Limb (tissue), 2 donors: ENCODE measurements at regions not wholly inside any gene's neighbourhood (a gene's known extent, or its start where the extent isn't known, plus 50 kb on each side); places are given as distances from the start of the nearest gene placed in this dataset.

Source experiments
- DNase-seq, 2 donors: peaks; one replicate each; pipeline ENCODE4 v3.0.0-alpha.2; 2016; ENCODE audit errors: extremely low spot score in 2 of 2

DNA sequence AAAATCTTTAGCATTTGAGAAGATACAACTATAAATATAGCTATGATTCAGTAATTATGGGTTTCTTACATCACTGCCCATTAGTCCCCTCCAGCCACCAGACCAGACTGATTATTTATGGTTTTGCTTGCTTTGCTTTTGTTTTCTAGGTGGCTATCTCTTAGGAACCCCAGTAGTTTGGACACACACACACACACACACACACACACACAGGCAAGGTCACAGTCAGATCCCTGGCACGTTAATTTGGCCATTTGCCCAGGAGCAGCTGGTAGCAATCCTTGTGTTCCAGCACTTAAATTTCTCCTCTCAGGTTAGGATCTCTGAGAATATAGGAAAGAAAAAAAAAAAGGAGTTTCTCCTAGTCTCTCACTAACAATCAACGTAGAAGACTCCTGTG is 90.2 kb upstream of the RESF1 start:
- DNase-seq: peak in 1 of 2 donors; percentile 35

DNA sequence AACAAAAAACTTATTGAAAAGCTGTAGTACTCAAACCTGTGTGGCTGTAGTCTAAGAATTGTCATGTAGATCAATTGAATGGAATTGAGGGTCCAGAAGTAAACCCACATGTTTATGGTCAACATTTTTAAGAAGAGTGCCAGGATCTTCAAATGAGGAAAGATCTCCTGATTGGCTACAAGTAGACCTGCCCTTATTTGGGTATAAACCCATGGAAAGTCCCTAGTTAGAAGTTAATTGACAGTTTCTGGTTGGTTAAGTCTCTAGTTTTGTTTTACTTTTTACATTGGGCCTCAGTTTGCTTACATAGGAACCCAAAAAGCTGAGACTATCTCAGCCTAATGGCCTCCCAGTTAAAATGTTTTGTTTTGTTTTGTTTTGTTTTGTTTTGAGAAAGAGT is 91.9 kb upstream of the RESF1 start:
- DNase-seq: no peak

DNA sequence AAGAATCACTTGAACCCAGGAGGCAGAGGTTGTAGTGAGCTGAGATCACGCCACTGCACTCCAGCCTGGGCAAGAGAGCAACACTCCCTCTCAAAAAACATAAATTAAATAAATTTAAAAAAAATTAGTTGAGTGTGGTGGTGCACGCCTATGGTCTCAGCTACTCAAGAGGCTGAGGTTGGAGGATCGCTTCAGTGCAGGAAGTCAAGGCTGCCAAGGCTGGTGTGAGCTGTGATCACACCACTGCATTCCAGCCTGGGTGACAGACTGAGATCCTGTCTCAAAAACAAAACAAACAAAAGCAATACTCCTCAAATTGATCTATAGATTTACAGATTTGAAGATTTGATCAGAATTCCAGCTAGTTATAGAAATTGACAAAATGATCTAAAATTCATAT is 92.7 kb upstream of the RESF1 start:
- DNase-seq: no peak

DNA sequence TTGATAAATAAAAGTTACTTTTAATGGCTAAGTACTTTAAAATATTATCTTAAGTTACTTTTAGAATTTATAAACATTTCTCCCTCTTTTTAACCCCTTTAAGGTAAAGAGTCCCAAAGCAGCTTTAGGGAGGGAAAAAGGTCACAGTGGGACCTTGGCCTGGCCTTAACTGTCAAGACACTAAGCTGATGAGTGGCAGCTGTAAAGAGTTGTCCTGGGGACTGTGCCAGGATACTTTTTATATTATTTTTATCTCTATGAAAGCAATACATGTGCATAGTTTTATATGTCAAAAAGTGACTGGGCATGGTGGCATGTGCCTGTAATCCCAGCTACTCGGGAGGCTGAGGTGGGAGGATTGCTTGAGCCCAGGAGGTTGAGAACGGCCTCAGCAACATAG is 94.2 kb upstream of the RESF1 start:
- no peak for DNase-seq

DNA sequence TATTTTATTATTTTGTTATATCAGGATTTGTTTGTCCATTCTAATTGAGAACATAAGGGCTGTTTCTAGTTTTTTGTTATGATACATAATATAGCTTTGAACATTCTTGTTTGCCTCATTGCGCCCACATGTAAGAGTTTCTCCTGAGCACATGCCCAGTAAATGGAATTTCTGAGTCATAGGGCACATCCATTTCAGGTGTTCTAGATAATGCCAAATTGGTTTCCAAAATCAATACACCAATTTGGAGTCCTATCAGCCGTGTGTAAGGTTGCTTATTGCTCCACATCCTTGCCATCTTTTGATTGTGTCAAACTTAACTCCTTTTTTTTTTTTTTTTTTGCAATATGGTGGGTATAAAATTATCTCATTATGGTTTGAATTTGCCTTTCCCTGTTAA is 97.9 kb upstream of the RESF1 start:
- no peak for DNase-seq

DNA sequence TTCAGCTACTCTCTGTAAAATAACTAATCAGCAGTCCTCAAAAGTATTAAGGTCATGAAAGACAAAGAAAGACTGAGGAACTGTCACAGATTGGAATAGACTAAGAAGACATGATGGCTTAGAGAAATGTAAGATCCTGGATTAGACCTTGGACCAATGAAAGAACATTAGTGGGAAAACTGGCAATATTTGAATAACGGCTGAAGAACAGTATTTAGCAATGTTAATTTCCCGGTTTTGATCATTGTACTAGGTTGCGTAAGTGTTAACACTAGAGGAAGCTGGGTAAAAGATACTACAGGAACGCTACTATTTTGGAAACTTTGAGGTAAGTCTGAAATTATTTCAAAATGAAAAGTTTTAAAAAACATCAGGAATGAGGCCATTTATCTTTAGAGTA is 98.8 kb upstream of the RESF1 start:
- DNase-seq: no peak

DNA sequence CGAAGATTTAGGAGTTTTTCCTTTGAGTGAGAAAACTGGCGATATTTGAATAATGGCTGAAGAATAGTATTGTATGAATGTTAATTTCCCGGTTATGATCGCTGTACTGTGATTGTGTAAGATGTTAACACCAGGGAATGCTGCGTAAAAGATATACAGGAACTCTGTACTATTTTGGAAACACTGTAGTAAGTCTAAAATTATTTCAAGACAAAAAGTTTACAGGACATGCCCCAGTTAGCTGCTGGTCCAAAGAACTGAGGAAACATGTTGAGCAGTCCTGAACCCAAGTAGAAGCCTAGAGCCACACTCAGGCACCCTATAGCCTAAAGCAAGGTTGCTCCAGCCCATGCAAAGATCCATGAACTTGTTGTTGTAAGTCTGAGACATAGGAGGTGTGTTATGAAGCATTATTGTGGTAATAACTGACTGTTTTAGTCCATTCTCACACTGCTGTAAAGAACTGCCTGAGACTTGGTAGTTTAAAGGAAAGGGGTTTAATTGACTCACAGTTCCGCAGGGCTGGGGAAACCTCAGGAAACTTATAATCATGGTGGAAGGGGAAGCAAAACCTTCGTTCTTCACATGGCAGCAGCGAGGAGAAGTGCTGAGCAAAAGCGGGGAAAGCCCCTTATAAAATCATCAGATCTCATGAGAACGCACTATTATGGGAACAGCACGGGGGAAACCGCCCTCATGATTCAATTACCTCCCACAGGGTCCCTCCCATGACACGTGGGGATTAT is 99.8 kb upstream of the RESF1 start:
- DNase-seq: no peak

DNA sequence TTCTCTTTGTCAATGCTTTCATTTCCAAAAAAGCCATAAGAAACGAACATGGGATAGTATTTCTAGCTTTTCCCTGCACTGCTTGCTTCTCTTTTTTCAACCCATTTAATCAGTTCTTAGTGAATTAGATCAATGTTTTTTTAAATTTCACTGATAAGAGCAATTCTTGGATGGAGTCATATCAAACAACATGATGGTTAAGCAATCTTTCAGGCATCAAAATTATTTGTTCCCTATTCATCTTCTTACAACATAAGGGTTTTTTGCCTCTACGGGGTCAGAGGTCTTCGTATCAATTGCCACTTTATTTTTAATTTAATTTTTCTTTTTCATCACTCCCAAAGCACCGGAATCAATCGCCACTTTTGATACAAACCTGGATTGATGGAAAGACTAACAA is 103.8 kb upstream of the RESF1 start:
- no peak for DNase-seq

DNA sequence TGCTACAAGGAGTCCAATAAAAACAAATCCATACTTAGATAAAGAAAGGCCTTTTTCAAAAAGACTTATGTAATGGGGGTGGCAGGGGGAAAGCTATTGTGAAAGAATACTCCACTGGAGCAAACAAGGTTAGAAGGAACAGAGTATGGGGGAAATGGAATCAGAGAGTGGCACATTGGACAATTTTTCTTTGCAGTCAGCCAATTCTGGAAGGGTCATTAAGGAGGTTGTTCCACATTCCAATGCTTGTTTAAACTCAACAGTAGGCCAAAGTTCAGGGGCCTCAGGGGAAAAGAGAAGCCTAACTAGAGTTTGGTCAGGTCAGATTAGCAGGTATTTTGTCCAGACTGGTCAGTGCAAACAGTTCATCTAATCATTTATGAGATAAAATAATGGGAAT is 105.2 kb upstream of the RESF1 start:
- no peak for DNase-seq

DNA sequence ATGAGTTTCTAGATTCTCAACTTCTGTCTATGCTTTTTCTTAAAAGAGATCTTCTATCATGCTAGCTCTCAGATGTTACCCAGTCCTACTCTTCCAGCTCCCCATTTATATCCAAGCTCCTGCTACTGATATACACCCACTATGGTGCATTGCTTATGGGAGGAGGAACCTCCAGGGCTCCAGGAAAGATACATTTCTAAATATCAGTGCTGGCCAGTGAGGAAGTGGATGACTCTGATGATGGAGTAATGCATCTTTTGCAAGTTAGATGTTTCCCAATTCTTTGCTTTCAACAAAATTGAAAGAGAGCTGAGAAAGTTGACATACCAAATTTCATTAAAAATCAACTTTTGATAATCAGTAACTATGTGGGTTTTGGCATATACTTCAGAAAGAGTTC is 105.7 kb upstream of the RESF1 start:
- DNase-seq: no peak

DNA sequence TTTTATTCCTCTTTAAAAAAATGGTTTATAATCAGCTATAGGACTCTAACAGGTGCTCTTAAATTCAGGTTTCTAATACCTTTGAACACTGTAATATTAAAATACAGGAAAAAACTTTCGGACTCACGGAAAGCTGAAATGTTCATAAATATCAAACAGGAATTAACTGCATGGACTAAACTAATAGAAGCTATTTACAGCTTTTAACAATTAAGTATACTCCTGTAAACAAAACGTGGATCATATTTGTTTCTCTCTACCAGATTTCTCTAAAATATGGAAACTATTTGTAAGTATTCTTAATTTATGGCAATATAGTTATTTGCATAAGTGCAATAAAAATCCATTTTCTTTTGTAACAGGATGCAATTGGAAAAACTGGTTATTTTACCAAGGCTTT is 108.9 kb upstream of the RESF1 start:
- DNase-seq: no peak

DNA sequence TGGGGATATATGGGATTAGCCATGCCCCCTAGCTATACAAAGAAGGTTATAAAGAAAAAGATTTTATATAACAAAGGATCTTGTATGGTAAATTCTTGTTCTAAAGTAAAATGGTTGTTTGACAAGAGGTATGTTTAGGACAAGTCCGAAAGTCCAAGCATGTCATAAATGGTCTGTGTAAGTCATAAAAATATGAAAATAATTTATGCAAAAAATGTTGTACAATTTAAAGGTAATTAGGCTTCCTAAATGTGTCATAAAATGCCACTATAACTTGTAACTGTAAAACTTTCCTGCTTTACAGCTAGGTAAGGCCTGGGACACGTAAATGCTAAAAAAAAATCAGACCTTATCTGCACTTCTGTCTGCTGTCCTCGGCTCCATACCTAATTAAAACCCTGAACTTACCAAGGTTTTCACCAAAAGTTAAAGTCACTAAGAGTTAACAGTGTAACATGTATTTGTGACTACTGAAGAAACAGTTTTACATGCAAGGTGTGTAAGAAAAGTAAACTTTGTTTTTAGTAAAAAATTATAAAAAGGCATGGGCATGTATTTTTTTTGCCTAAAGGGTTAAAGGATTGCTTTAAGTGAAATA is 110.0 kb upstream of the RESF1 start:
- DNase-seq: no peak

DNA sequence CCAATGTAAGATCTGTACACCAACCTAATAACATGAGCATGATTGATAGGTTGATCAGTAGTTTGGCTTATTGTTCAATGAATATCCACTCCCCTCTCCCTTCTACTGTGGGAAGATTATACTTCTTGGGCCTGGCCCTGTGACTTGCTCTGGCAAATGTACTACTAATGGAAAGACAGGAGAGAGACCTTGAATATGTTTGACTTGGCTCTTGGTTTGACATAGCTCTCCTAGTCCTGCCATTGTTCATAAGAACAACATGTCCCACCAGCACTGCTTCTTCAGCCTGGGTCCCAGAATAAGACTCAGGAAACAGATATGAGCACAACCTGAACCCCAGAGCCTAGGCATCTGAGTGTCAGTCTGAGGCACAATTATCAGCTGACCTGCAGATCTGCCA is 112.8 kb upstream of the RESF1 start:
- DNase-seq: no peak

DNA sequence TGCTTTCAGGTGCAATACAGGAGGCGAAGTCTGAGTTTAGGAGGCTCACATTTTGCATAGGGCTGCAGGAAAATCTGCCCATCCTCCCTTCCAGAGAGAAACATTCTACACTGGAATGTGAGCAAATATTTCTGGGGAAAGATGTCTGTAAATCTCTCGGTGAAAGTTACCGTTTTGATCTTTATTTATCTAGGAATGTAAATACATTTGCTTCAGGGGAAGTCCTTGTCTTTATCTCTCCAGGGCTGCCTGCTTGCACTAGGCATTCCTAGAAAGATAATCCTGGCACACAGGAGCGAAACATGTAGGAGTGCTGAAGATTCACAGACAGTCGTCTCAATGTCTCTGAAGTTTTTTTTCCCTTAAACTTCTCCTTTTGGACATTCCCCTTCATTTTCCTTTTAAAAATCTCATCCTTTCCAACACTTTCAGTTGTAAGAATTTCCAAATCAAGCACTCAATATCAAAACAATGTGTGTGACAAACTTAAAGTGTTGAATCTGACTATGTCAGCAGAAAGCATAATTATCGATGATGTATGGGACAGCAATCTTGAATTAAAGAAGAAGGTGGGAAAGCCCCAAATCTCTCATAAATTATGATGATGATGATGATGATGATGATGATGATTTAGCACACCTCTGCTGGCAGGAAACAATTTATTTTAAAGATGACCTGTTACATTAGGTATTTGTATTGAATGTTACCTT is 113.4 kb upstream of the RESF1 start:
- no peak for DNase-seq

DNA sequence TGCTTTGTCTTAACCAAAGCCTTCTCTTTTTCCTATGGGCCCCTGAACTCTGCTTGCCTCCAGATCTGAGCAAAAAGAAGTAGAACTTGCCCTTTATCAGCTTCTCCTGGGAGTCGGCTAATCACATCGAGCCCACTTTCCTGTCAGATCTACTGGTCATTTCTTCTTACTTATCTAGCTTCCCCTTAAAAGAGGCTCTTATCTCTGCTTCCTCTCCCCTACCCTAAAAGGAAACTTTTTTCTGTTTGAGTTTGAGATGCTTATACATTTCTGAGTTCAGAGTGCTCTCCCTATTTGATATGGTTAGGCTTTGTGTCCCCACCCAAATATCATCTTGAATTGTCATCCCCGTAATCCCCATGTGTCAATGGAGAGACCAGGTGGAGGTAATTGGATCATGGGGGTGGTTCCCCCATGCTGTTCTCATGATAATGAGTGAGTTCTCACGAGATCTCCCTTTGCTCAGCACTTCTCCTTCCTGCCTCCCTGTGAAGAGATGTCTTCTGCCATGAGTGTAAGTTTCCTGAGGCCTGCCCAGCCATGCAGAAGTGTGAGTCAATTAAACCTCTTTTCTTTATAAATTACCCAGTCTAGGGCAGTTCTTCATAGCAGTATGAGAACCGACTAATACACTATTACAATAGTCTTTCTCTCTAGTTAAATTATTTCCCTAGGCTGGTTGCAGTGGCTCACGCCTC is 114.7 kb upstream of the AMN1 start:
- no peak for DNase-seq

DNA sequence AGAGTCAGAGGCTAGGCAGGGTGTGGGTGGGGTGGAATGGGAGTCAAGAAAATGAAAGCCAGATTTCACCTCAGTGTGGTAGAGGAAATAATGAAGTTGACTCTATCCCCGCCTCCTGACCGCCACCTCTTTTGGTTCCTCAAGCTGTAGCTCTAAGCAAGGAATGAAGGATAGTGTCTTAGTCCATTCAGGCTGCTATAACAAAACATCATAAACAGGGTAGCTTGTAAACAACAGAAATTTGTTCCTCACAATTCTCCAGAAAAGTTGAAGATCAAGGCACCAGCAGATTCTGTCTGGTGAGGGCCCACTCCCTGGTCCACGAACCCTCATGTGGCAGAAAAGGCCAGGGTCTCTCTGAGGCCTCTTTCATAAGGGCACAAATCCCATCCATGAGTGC is 109.1 kb upstream of the AMN1 start:
- no peak for DNase-seq

DNA sequence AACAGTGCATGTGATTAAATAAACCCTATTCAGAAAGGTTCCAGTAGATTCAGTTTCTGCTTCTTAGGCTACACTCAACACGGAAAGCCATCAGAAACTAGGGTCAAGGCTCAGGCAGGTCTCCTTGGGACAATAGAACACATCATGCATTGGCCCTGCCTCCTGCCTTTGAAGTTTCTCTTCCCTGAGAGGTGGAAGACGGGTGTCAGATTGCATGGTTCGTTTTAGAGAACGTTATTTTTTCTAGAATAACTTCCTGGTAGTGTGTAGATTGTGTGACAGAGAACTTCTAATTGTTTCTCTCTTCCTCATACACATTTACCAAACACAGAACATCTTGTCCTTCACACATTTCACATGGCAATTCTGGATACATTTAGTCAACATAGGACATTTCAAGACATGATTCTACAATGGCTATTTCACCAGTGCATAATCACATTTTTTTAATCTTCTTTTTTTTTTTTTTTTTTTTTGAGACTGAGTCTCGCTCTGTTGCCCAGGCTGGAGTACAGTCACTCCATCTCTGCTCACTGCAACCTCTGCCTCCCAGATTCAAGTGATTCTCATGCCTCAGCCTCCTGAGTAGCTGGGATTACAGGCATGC is 106.6 kb upstream of the AMN1 start:
- DNase-seq: no peak

DNA sequence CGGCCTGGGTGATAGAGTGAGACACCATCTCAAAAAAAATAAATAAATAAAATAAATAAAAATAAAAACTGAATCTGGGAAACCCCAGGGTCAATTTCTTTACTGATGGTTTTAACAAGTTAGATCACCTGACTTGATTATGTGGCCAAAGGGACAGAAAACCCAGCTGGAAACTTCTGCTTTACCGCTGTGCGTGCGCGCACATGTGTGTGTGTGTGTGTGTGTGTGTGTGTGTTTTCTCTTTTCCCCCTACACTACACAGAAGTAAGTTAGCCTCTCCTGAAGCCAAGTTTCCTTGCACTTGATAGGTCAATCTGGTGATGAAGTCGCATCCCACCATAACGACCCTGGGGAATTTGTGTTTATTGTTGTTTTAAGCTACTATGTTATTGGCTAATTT is 105.3 kb upstream of the AMN1 start:
- no peak for DNase-seq

DNA sequence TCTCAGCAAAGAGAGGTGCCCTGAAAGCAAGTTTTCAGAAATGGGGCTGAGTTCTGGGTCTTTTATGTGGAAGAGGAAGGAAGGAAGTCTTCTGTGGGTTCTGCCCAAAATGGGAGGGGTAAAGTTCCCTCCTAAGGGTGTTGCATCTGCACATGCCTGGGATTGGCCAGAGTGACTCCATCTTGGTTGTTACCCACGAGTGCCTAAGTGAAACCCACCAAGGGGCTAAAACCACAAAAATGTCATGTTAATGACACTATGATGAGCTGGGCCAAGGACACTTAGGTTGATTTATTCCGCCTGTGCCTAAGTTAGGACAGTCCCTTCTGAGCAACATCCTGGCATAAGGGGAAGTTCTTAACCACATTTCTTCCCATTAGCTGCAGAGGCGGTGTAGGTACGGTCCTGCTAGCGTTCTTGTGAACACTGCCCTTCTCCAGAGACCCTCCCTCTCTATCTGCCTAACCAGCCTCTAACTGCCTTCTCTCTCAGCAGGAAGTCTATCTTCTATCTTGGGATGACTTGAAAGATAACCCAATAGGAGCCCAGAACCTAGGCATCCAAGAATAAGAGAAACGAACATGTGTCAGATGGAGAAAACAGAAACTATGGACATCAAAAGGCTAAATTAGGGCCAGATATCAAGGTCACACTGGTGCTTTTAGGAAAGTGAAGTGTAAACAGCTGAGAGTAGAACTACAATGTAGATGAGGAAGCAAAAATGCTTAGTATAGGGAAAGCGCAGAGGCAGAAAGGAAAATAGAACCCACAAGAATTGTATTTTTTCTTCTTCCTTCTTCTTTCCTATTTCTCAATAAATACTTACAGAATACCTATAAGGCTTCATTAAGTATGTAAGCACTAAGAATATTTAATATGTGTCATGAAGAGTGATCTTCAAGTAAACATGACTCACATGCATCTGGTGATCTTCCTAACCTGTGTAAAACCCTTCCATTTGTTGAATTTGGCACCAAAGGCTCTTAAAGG is 104.2 kb upstream of the AMN1 start:
- no peak for DNase-seq

DNA sequence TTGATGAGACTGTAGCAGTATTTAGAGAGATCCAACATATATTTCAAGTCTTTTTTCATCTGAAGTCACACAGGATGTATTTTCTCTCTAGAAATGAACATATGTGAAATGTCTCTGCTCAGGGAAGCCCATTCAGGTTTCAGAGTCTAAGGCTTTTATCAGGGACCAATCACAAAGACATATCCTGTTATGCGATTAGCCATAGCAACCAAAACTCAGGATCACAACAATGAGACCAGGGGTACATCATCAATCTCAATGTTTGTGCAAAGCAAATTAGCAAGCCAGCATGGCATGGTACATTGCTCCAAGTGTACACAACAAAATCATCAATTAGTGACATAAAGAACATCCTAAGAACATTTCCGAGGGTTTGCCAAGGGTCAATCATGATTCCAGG is 99.2 kb upstream of the AMN1 start:
- DNase-seq: no peak

DNA sequence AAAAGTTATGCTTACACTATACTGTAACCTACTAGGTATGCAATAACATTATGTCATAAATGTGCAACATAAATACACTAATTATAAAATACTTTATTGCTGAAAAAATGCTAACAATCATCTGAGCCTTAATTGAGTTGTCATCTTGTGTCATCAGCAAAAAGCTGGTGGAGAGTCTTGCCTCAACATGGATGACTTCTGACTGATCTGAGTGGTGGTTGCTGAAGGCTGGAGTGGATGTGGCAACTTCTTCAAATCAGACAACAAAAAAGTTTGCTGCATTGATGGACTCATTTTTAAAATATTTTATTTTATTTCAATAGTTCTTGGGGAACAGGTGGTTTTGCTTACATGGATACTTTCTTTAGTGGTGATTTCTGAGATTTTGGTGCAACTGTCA is 93.9 kb upstream of the AMN1 start:
- no peak for DNase-seq
